NCI-H1092 (cell line): ENCODE measurements at regions not wholly inside any gene's neighbourhood (a gene's known extent, or its start where the extent isn't known, plus 50 kb on each side); places are given as distances from the start of the nearest gene placed in this dataset.

Source experiments
- DNase-seq: peaks from one replicate; lab custom pipeline; 2025; lab: John Stamatoyannopoulos, UW

- no peak for DNase-seq
These were observed 266.3 kb downstream of the FBXW7 start for GRCh38 chr4:152269448-152270191.

- DNase-seq: no peak
These were observed 268.1 kb downstream of the FBXW7 start for GRCh38 chr4:152267811-152268210.

GRCh38 chr4:152266831-152267480 is 268.9 kb downstream of the FBXW7 start:
- DNase-seq: no peak

GRCh38 chr4:152265149-152265621 is 270.7 kb downstream of the FBXW7 start:
- no peak for DNase-seq

GRCh38 chr4:152264106-152264505 is 271.8 kb downstream of the FBXW7 start:
- DNase-seq: no peak

- no peak for DNase-seq
These were observed 276.0 kb downstream of the FBXW7 start for GRCh38 chr4:152259866-152260265.

GRCh38 chr4:152258804-152259708 is 276.8 kb downstream of the FBXW7 start:
- no peak for DNase-seq

GRCh38 chr4:152258391-152258790 is 277.5 kb downstream of the FBXW7 start:
- no peak for DNase-seq

- DNase-seq: no peak
These were observed 278.3 kb downstream of the FBXW7 start for GRCh38 chr4:152257601-152258066.

GRCh38 chr4:152256996-152257395 is 278.9 kb downstream of the FBXW7 start:
- no peak for DNase-seq

GRCh38 chr4:152255437-152255836 is 280.5 kb downstream of the FBXW7 start:
- peak; percentile 59 for DNase-seq

GRCh38 chr4:152248347-152248746 is 287.5 kb downstream of the FBXW7 start:
- no peak for DNase-seq

- no peak for DNase-seq
These were observed 288.5 kb downstream of the FBXW7 start for GRCh38 chr4:152247271-152247975.

GRCh38 chr4:152246659-152247058 is 289.2 kb downstream of the FBXW7 start:
- DNase-seq: no peak

- DNase-seq: no peak
These were observed 290.2 kb downstream of the FBXW7 start for GRCh38 chr4:152245680-152246079.

GRCh38 chr4:152244659-152245058 is 291.2 kb downstream of the FBXW7 start:
- no peak for DNase-seq

- no peak for DNase-seq
These were observed 291.8 kb downstream of the FBXW7 start for GRCh38 chr4:152243896-152244595.

GRCh38 chr4:152243206-152243605 is 292.7 kb downstream of the FBXW7 start:
- DNase-seq: no peak

GRCh38 chr4:152240232-152240631 is 295.7 kb downstream of the FBXW7 start:
- no peak for DNase-seq

GRCh38 chr4:152239216-152239615 is 296.7 kb downstream of the FBXW7 start:
- DNase-seq: no peak

- no peak for DNase-seq
These were observed 299.3 kb downstream of the FBXW7 start for GRCh38 chr4:152236519-152237056.
